ENCODE measurements at regions not wholly inside any gene's neighbourhood (a gene's known extent, or its start where the extent isn't known, plus 50 kb on each side); places are given as distances from the start of the nearest gene placed in this dataset.

DNA sequence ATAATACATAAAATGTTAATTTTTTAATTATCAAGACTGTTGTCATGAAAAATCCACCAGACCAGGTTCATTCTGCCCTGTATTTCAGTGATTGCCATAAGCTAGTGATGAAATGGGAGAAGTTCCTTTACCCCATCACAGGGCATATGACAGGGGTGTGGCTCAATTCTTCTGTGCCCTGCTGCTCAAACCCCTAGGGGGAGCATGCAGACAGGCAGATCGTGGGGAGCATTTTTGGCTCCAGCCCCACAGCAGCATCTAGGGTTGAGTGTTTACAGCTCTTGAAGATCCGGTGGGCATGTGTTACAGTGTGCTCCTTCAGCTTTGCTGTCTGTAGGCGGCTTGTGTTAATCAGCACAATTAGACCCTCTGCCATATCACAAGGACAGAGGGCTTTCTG lies 700.7 kb downstream of the PCDH18 start:
- TF ChIP-seq POLR2AphosphoS5 (IDR thresholded peaks at IDR 0.05; ENCODE audit: low read depth, low read length) (no peak), POU2F2 (IDR thresholded peaks at IDR 0.05; ENCODE audit: low read depth, low read length) (no peak), POLR2A (IDR thresholded peaks at IDR 0.05; ENCODE audit: low read depth, low read length) (no peak), TAF1 (IDR thresholded peaks at IDR 0.05; ENCODE audit: low read depth, low read length) (no peak)
